NT2/D1 (cell line): ENCODE measurements at regions not wholly inside any gene's neighbourhood (a gene's known extent, or its start where the extent isn't known, plus 50 kb on each side); places are given as distances from the start of the nearest gene placed in this dataset.
A peak's percentile ranks its signal among the peaks of the same experiment; 100 is the strongest.
"Not testable (repeated sequence)": the region's sequence is repeated elsewhere in the genome, so short reads cannot be mapped to it uniquely, and the experiment has no call there.

Experiments
- DNase-seq: peaks from one replicate; pipeline ENCODE4 v3.0.0-alpha.2; 2011; ENCODE audit warnings: low read depth, low spot score
- H3K27me3 ChIP-seq: 2 replicates; pipeline ENCODE4 v1.6.0; 2011; ENCODE audit warnings: mild to moderate bottlenecking; ENCODE audit not compliant: insufficient read length, insufficient read depth
- H3K36me3 ChIP-seq: 2 replicates; pipeline ENCODE4 v1.6.1; 2011; ENCODE audit warnings: mild to moderate bottlenecking, low read length, mixed read lengths; ENCODE audit not compliant: insufficient read depth, insufficient read length
- H3K4me1 ChIP-seq: 2 replicates; pipeline ENCODE4 v1.5.1; 2011; ENCODE audit not compliant: insufficient read depth, insufficient read length
- H3K4me3 ChIP-seq: 2 replicates; pipeline ENCODE4 v1.5.1; 2011; ENCODE audit warnings: low read depth; ENCODE audit not compliant: insufficient read length
- H3K9ac ChIP-seq: 2 replicates; pipeline ENCODE4 v1.6.0; 2011; ENCODE audit warnings: low read depth; ENCODE audit not compliant: insufficient read length
- H3K9me3 ChIP-seq: 2 replicates; pipeline ENCODE4 v1.5.1; 2011; ENCODE audit warnings: mild to moderate bottlenecking, low read length; ENCODE audit not compliant: insufficient read depth
- SUZ12 ChIP-seq: IDR thresholded peaks from 2 replicates; pipeline ENCODE4 v1.6.1; 2011; ENCODE audit not compliant: insufficient read length, insufficient read depth; ENCODE audit errors: extremely low read depth
- YY1 ChIP-seq: IDR thresholded peaks from 2 replicates; pipeline ENCODE4 v1.6.1; 2011; ENCODE audit not compliant: insufficient read length, insufficient read depth
- ZNF274 ChIP-seq: IDR thresholded peaks from 2 replicates; pipeline ENCODE4 v1.6.1; 2011; ENCODE audit warnings: mild to moderate bottlenecking, low read depth, low read length

- DNase-seq = peak; percentile 6
- H3K9ac ChIP-seq = no peak overlapping the region
- no peaks in the 10 kb centered on the region for H3K36me3 ChIP-seq
- no peak overlapping the region for H3K4me3 ChIP-seq
- no peaks in the 10 kb centered on the region for H3K27me3 ChIP-seq
- H3K4me1 ChIP-seq = peaks cover 5% of the 10 kb centered on the region
- TF ChIP-seq SUZ12 = no peak
- TF ChIP-seq ZNF274 = no peak
- TF ChIP-seq YY1 = no peak
- H3K9me3 ChIP-seq = no peaks in the 10 kb centered on the region
Observed at GRCh38 chr13:110044551-110045111, 258.2 kb upstream of the IRS2 start.

GRCh38 chr13:110042253-110042950 lies 256.0 kb upstream of the IRS2 start:
- no peak for DNase-seq
- H3K4me3 ChIP-seq = no peak overlapping the region

DNA sequence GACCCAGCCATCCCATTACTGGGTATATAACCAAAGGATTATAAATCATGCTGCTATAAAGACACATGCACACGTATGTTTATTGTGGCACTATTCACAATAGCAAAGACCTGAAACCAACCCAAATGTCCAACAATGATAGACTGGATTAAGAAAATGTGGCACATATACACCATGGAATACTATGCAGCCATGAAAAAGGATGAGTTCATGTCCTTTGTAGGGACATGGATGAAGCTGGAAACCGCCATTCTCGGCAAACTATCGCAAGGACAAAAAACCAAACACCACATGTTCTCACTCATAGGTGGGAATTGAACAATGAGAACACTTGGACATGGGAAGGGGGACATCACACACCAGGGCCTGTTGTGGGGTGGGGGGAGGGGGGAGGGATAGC lies 255.3 kb upstream of the IRS2 start:
- H3K9me3 ChIP-seq, H3K4me1 ChIP-seq, DNase-seq, H3K27me3 ChIP-seq, H3K9ac ChIP-seq, H3K4me3 ChIP-seq, H3K36me3 ChIP-seq: not testable (repeated sequence)

More at GRCh38 chr13:110042253-110042950, 256.0 kb upstream of the IRS2 start:
- TF ChIP-seq YY1 (no peak), ZNF274 (no peak), SUZ12 (no peak)
- Histone ChIP-seq H3K9me3 (no peaks in the 10 kb centered on the region), H3K4me1 (peaks cover 5% of the 10 kb centered on the region), H3K27me3 (no peaks in the 10 kb centered on the region), H3K9ac (no peak overlapping the region), H3K36me3 (no peaks in the 10 kb centered on the region)

- H3K27me3 ChIP-seq = no peaks in the 10 kb centered on the region
Observed at GRCh38 chr13:110037925-110038573, 251.7 kb upstream of the IRS2 start.

GRCh38 chr13:110036060-110036459 lies 249.7 kb upstream of the IRS2 start:
- Histone ChIP-seq H3K36me3 (no peaks in the 10 kb centered on the region), H3K27me3 (no peaks in the 10 kb centered on the region), H3K9ac (no peak overlapping the region), H3K9me3 (no peaks in the 10 kb centered on the region), H3K4me1 (no peaks in the 10 kb centered on the region), H3K4me3 (no peak overlapping the region)
- TF ChIP-seq ZNF274 = no peak
- TF ChIP-seq SUZ12 = no peak
- no peak for TF ChIP-seq YY1
- DNase-seq = no peak

More at GRCh38 chr13:110037925-110038573, 251.7 kb upstream of the IRS2 start:
- no peak overlapping the region for H3K9ac ChIP-seq
- DNase-seq = no peak
- H3K4me3 ChIP-seq = no peak overlapping the region
- H3K36me3 ChIP-seq = no peaks in the 10 kb centered on the region
- H3K9me3 ChIP-seq = no peaks in the 10 kb centered on the region
- H3K4me1 ChIP-seq = no peaks in the 10 kb centered on the region
- TF ChIP-seq SUZ12 (no peak), ZNF274 (no peak), YY1 (no peak)

DNA sequence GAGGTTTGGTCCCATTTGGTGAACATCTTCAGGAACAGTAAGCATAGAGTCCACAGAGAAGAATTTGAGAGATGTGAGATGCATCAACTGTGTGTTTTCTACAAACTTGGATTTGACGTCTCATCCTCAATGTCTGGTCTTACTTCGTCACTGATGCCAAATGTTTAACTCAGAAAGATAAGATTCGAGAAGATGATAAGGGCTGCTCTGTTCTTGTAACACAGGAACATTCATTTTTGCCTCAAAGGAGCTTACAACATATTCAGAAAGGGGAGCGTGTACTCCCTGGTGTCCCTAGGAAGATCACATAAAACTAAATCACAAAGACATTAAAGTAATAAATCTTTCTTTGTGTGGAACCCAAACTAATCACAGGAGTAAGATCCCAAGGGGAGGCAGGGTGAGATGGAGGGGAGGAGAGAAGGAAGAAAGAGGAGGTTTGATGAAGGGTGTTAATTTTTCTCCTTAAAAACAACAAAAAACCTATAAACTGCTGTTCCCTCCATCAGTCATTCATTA lies 247.7 kb upstream of the IRS2 start:
- H3K4me1 ChIP-seq = no peaks in the 10 kb centered on the region
- TF ChIP-seq SUZ12 (no peak), ZNF274 (no peak), YY1 (no peak)
- no peaks in the 10 kb centered on the region for H3K9me3 ChIP-seq
- no peak overlapping the region for H3K4me3 ChIP-seq
- H3K36me3 ChIP-seq = no peaks in the 10 kb centered on the region
- DNase-seq = no peak
- no peak overlapping the region for H3K9ac ChIP-seq
- no peaks in the 10 kb centered on the region for H3K27me3 ChIP-seq

GRCh38 chr13:110032969-110033368 lies 246.6 kb upstream of the IRS2 start:
- H3K4me3 ChIP-seq = no peak overlapping the region

More at GRCh38 chr13:110032969-110033368, 246.6 kb upstream of the IRS2 start:
- no peaks in the 10 kb centered on the region for H3K27me3 ChIP-seq
- H3K9me3 ChIP-seq = no peaks in the 10 kb centered on the region
- no peak for DNase-seq
- TF ChIP-seq YY1 (no peak), SUZ12 (no peak), ZNF274 (no peak)
- no peaks in the 10 kb centered on the region for H3K4me1 ChIP-seq
- no peaks in the 10 kb centered on the region for H3K36me3 ChIP-seq
- H3K9ac ChIP-seq = no peak overlapping the region
